GM12878 (cell line): ENCODE measurements at regions not wholly inside any gene's neighbourhood (a gene's known extent, or its start where the extent isn't known, plus 50 kb on each side); places are given as distances from the start of the nearest gene placed in this dataset.

Experiments used
- CHD4 ChIP-seq: fragments of 200-600 bp; sonication (generic); IDR thresholded peaks from 2 replicates; pipeline ENCODE4 v1.6.1; 2016; ENCODE audit warnings: mild to moderate bottlenecking
- MEF2B ChIP-seq: fragments of 450-650 bp; IDR thresholded peaks from 2 replicates; pipeline ENCODE4 v1.6.1; 2018; ENCODE audit warnings: mild to moderate bottlenecking, moderate library complexity; ENCODE audit not compliant: partially characterized antibody, poor library complexity, severe bottlenecking
- MYB ChIP-seq: fragments of 150-350 bp; IDR thresholded peaks from 2 replicates; pipeline ENCODE4 v1.6.1; 2014; ENCODE audit warnings: mild to moderate bottlenecking, low read depth, low read length, borderline replicate concordance
- NR2C2 ChIP-seq: IDR thresholded peaks from 2 replicates; pipeline ENCODE4 v1.6.1; 2011; ENCODE audit warnings: borderline replicate concordance, low read depth; ENCODE audit not compliant: control insufficient read depth, insufficient read length
- TCF3 ChIP-seq: IDR thresholded peaks from 2 replicates; pipeline ENCODE4 v1.6.1; 2012; ENCODE audit warnings: low read depth, mild to moderate bottlenecking, low read length, borderline replicate concordance; ENCODE audit not compliant: insufficient read depth
- USF2 ChIP-seq: IDR thresholded peaks from 2 replicates; pipeline ENCODE4 v1.6.1; 2011; ENCODE audit warnings: low read depth, low read length, improper control_type of control experiment, borderline replicate concordance
- TF ChIP-seq, protein P1 (sequence below): IDR thresholded peaks from 2 replicates; pipeline ENCODE4 v1.6.1; 2012; ENCODE audit warnings: improper control_type of control experiment, low read depth, low read length; ENCODE audit not compliant: insufficient replicate concordance

GRCh38 chr12:46965137-46965536 is 114.3 kb upstream of the PCED1B start (continued):
- TF ChIP-seq, protein P1, sequence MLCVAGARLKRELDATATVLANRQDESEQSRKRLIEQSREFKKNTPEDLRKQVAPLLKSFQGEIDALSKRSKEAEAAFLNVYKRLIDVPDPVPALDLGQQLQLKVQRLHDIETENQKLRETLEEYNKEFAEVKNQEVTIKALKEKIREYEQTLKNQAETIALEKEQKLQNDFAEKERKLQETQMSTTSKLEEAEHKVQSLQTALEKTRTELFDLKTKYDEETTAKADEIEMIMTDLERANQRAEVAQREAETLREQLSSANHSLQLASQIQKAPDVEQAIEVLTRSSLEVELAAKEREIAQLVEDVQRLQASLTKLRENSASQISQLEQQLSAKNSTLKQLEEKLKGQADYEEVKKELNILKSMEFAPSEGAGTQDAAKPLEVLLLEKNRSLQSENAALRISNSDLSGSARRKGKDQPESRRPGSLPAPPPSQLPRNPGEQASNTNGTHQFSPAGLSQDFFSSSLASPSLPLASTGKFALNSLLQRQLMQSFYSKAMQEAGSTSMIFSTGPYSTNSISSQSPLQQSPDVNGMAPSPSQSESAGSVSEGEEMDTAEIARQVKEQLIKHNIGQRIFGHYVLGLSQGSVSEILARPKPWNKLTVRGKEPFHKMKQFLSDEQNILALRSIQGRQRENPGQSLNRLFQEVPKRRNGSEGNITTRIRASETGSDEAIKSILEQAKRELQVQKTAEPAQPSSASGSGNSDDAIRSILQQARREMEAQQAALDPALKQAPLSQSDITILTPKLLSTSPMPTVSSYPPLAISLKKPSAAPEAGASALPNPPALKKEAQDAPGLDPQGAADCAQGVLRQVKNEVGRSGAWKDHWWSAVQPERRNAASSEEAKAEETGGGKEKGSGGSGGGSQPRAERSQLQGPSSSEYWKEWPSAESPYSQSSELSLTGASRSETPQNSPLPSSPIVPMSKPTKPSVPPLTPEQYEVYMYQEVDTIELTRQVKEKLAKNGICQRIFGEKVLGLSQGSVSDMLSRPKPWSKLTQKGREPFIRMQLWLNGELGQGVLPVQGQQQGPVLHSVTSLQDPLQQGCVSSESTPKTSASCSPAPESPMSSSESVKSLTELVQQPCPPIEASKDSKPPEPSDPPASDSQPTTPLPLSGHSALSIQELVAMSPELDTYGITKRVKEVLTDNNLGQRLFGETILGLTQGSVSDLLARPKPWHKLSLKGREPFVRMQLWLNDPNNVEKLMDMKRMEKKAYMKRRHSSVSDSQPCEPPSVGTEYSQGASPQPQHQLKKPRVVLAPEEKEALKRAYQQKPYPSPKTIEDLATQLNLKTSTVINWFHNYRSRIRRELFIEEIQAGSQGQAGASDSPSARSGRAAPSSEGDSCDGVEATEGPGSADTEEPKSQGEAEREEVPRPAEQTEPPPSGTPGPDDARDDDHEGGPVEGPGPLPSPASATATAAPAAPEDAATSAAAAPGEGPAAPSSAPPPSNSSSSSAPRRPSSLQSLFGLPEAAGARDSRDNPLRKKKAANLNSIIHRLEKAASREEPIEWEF: no peak
- TF ChIP-seq CHD4 (no peak), MEF2B (no peak), USF2 (no peak), NR2C2 (no peak), TCF3 (no peak), MYB (no peak)
